MV-4-11 (cell line): ENCODE measurements at regions not wholly inside any gene's neighbourhood (a gene's known extent, or its start where the extent isn't known, plus 50 kb on each side); places are given as distances from the start of the nearest gene placed in this dataset.

ENCODE experiments used
- DNase-seq: peaks from one replicate; lab custom pipeline; 2025; lab: John Stamatoyannopoulos, UW

- no peak for DNase-seq
Observed at GRCh38 chr1:234701737-234702341, 91.9 kb upstream of the IRF2BP2 start.

- no peak for DNase-seq
Observed at GRCh38 chr1:234699795-234700665, 90.1 kb upstream of the IRF2BP2 start.

GRCh38 chr1:234698686-234699085 lies 88.7 kb upstream of the IRF2BP2 start:
- DNase-seq = no peak

GRCh38 chr1:234697741-234698140 lies 87.8 kb upstream of the IRF2BP2 start:
- no peak for DNase-seq

GRCh38 chr1:234697015-234697414 lies 87.0 kb upstream of the IRF2BP2 start:
- DNase-seq = no peak

- peak; percentile 74 for DNase-seq
Observed at GRCh38 chr1:234696148-234696576, 86.2 kb upstream of the IRF2BP2 start.

GRCh38 chr1:234694661-234695060 lies 84.7 kb upstream of the IRF2BP2 start:
- DNase-seq = no peak

GRCh38 chr1:234692966-234693580 lies 83.1 kb upstream of the IRF2BP2 start:
- DNase-seq = no peak

- no peak for DNase-seq
Observed at GRCh38 chr1:234691567-234691966, 81.6 kb upstream of the IRF2BP2 start.

GRCh38 chr1:234690872-234691271 lies 80.9 kb upstream of the IRF2BP2 start:
- DNase-seq = no peak

- no peak for DNase-seq
Observed at GRCh38 chr1:234689236-234689635, 79.3 kb upstream of the IRF2BP2 start.

GRCh38 chr1:234687011-234687410 lies 77.0 kb upstream of the IRF2BP2 start:
- DNase-seq = no peak

GRCh38 chr1:234686035-234686434 lies 76.1 kb upstream of the IRF2BP2 start:
- DNase-seq = peak; percentile 27

- DNase-seq = peak; percentile 8
Observed at GRCh38 chr1:234684856-234685255, 74.9 kb upstream of the IRF2BP2 start.

GRCh38 chr1:234683861-234684632 lies 74.1 kb upstream of the IRF2BP2 start:
- DNase-seq = peak; percentile 92

- DNase-seq = no peak
Observed at GRCh38 chr1:234683127-234683860, 73.3 kb upstream of the IRF2BP2 start.

- no peak for DNase-seq
Observed at GRCh38 chr1:234681990-234682389, 72.0 kb upstream of the IRF2BP2 start.

GRCh38 chr1:234681065-234681464 lies 71.1 kb upstream of the IRF2BP2 start:
- DNase-seq = no peak

GRCh38 chr1:234680331-234680904 lies 70.4 kb upstream of the IRF2BP2 start:
- peak; percentile 19 for DNase-seq

GRCh38 chr1:234676103-234676594 lies 66.2 kb upstream of the IRF2BP2 start:
- peak; percentile 39 for DNase-seq

- no peak for DNase-seq
Observed at GRCh38 chr1:234675572-234675971, 65.6 kb upstream of the IRF2BP2 start.
